MM.1S (cell line): ENCODE measurements at regions not wholly inside any gene's neighbourhood (a gene's known extent, or its start where the extent isn't known, plus 50 kb on each side); places are given as distances from the start of the nearest gene placed in this dataset.

Experiments used
- DNase-seq: peaks from one replicate; pipeline ENCODE4 v3.0.0-alpha.2; 2015
- H2AFZ ChIP-seq: fragments of 300-600 bp; sonication (generic); 2 replicates; pipeline ENCODE4 v1.6.0; 2016; ENCODE audit warnings: antibody characterized with exemption, low read length
- H3F3A ChIP-seq: fragments of 300-600 bp; sonication (generic); 2 replicates; pipeline ENCODE4 v1.6.1; 2016; ENCODE audit warnings: mild to moderate bottlenecking, antibody characterized with exemption, low read length, moderate library complexity, mixed read lengths; ENCODE audit not compliant: insufficient read depth
- H3K27ac ChIP-seq: fragments of 300-600 bp; sonication (generic); 2 replicates; pipeline ENCODE4 v1.5.1; 2016; ENCODE audit warnings: mild to moderate bottlenecking, low read length
- H3K27me3 ChIP-seq: fragments of 300-600 bp; sonication (generic); replicated peaks from 2 replicates; pipeline ENCODE4 v1.6.0; 2016; ENCODE audit warnings: low read length; ENCODE audit not compliant: insufficient read depth
- H3K36me3 ChIP-seq: fragments of 300-600 bp; sonication (generic); replicated peaks from 2 replicates; pipeline ENCODE4 v1.6.1; 2016; ENCODE audit warnings: mild to moderate bottlenecking, low read length, mixed read lengths; ENCODE audit not compliant: insufficient read depth
- H3K4me1 ChIP-seq: fragments of 300-600 bp; sonication (generic); 2 replicates; pipeline ENCODE4 v1.6.1; 2016; ENCODE audit warnings: low read length, mixed read lengths
- H3K4me2 ChIP-seq: fragments of 300-600 bp; sonication (generic); 2 replicates; pipeline ENCODE4 v1.6.0; 2016; ENCODE audit warnings: low read depth, low read length
- H3K4me3 ChIP-seq: fragments of 300-600 bp; sonication (generic); 2 replicates; pipeline ENCODE4 v1.5.1; 2016; ENCODE audit warnings: low read length, mixed read lengths
- H3K79me2 ChIP-seq: fragments of 300-600 bp; sonication (generic); 2 replicates; pipeline ENCODE4 v1.6.1; 2016; ENCODE audit warnings: mixed run types, low read length, mixed read lengths
- H3K9ac ChIP-seq: fragments of 300-600 bp; sonication (generic); 2 replicates; pipeline ENCODE4 v1.6.1; 2016; ENCODE audit warnings: low read length, mixed read lengths
- H3K9me2 ChIP-seq: fragments of 300-600 bp; sonication (generic); replicated peaks from 2 replicates; pipeline ENCODE4 v1.6.1; 2016; ENCODE audit warnings: mild to moderate bottlenecking, low read length, mixed read lengths; ENCODE audit not compliant: insufficient read depth
- H3K9me3 ChIP-seq: fragments of 300-600 bp; sonication (generic); replicated peaks from 2 replicates; pipeline ENCODE4 v1.6.1; 2016; ENCODE audit warnings: mild to moderate bottlenecking, low read length, mixed read lengths; ENCODE audit not compliant: insufficient read depth
- H4K20me1 ChIP-seq: fragments of 300-600 bp; sonication (generic); 2 replicates; pipeline ENCODE4 v1.6.1; 2016; ENCODE audit warnings: mild to moderate bottlenecking, low read length, moderate library complexity, mixed read lengths; ENCODE audit not compliant: insufficient read depth
- CTCF ChIP-seq: fragments of 300-600 bp; sonication (generic); IDR thresholded peaks from 2 replicates; pipeline ENCODE4 v1.5.1; 2016; ENCODE audit warnings: antibody characterized with exemption, low read length, mixed read lengths
- EZH2 ChIP-seq: fragments of 300-600 bp; sonication (generic); optimal IDR thresholded peaks from 2 replicates; pipeline ENCODE3; 2017; ENCODE audit warnings: low read depth, mild to moderate bottlenecking, antibody characterized with exemption, low read length, mixed read lengths
- EZH2phosphoT487 ChIP-seq: fragments of 300-600 bp; sonication (generic); IDR thresholded peaks from 2 replicates; pipeline ENCODE4 v1.6.1; 2018; ENCODE audit warnings: antibody characterized with exemption, low read length

- Histone ChIP-seq H3K27me3 (no peaks in the 10 kb centered on the region), H3K27ac (no peak overlapping the region)
- TF ChIP-seq EZH2 (no peak), EZH2phosphoT487 (no peak), CTCF (no peak)
Measured at GRCh38 chr22:22803285-22803853, 84.2 kb upstream of the IGLL5 start.

GRCh38 chr22:22810018-22810427 is 77.6 kb upstream of the IGLL5 start:
- Histone ChIP-seq H3K27me3 (no peaks in the 10 kb centered on the region), H3K9ac (no peak overlapping the region), H3K4me3 (no peak overlapping the region), H3K27ac (no peak overlapping the region), H3K36me3 (no peaks in the 10 kb centered on the region), H3K79me2 (no peaks in the 10 kb centered on the region), H3K9me2 (no peaks in the 10 kb centered on the region), H3K4me1 (0 out of 2 replicates have a peak, but pooled peaks cover 3% of the 10 kb centered on the region), H4K20me1 (no peaks in the 10 kb centered on the region), H3K4me2 (no peak overlapping the region), H3K9me3 (no peaks in the 10 kb centered on the region), H2AFZ (no peak overlapping the region), H3F3A (no peaks in the 10 kb centered on the region; the same call in 1 of the 2 replicates)
- DNase-seq: no peak
- TF ChIP-seq EZH2phosphoT487 (no peak), CTCF (peak; percentile 23), EZH2 (no peak)

More at GRCh38 chr22:22803285-22803853, 84.2 kb upstream of the IGLL5 start:
- Histone ChIP-seq H3F3A (0 out of 2 replicates have a peak, but pooled peaks cover 2% of the 10 kb centered on the region), H3K9ac (no peak overlapping the region), H3K4me2 (no peak overlapping the region), H3K79me2 (no peaks in the 10 kb centered on the region), H3K9me3 (no peaks in the 10 kb centered on the region), H3K9me2 (no peaks in the 10 kb centered on the region), H3K4me1 (peaks cover 13% of the 10 kb centered on the region), H4K20me1 (no peaks in the 10 kb centered on the region), H3K4me3 (no peak overlapping the region), H2AFZ (no peak overlapping the region), H3K36me3 (no peaks in the 10 kb centered on the region)
- DNase-seq: no peak

GRCh38 chr22:22810471-22810870 is 77.1 kb upstream of the IGLL5 start:
- no peak for DNase-seq
- H3K4me1 ChIP-seq: peaks cover 6% of the 10 kb centered on the region
- no peak overlapping the region for H2AFZ ChIP-seq
- no peaks in the 10 kb centered on the region for H3K9me2 ChIP-seq
- H3K27me3 ChIP-seq: no peaks in the 10 kb centered on the region
- no peak overlapping the region for H3K4me2 ChIP-seq
- no peaks in the 10 kb centered on the region; the same call in 1 of the 2 replicates for H3F3A ChIP-seq
- no peaks in the 10 kb centered on the region for H3K36me3 ChIP-seq
- H3K9me3 ChIP-seq: no peaks in the 10 kb centered on the region
- no peaks in the 10 kb centered on the region for H3K79me2 ChIP-seq
- H3K4me3 ChIP-seq: no peak overlapping the region
- no peak overlapping the region for H3K9ac ChIP-seq
- H4K20me1 ChIP-seq: no peaks in the 10 kb centered on the region
- TF ChIP-seq EZH2phosphoT487: no peak
- no peak for TF ChIP-seq EZH2
- no peak for TF ChIP-seq CTCF
- no peak overlapping the region for H3K27ac ChIP-seq
